ENCODE measurements at regions not wholly inside any gene's neighbourhood (a gene's known extent, or its start where the extent isn't known, plus 50 kb on each side); places are given as distances from the start of the nearest gene placed in this dataset.

DNA sequence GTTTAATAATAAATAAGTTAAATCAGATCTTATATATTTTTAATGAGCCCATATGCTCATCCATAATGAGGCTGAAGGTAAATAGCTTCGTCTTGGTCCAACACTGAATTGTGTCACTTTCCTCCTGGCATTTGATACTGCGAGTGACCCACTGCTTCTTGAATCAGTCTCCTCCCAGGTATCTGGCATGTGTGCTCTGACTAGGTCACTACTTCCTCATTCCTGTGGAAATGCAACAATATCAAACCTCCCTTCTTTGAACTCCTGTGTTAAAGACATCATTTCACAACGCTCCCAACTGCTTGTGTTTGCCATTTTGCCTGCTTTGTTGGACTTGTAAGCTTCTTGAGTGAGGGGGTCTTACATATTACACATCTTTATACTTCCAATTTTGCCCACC, 157.7 kb downstream of the SLC24A2 start:
- TF ChIP-seq POLR2AphosphoS5 (IDR thresholded peaks at IDR 0.05; ENCODE audit: low read depth, low read length) (no peak), TAF1 (IDR thresholded peaks at IDR 0.05; ENCODE audit: borderline replicate concordance, low read depth, low read length) (no peak)
